Activated CD4-positive, alpha-beta memory T cell treated with anti-CD3 and anti-CD28 coated beads, Interleukin-2, amount 10 ng/mL, durations not matched to agents 7 days and 5 days (primary cell): ENCODE measurements at regions not wholly inside any gene's neighbourhood (a gene's known extent, or its start where the extent isn't known, plus 50 kb on each side); places are given as distances from the start of the nearest gene placed in this dataset.
"Not testable (repeated sequence)": the region's sequence is repeated elsewhere in the genome, so short reads cannot be mapped to it uniquely, and the experiment has no call there.

Source experiments
- CTCF ChIA-PET: fragments of 350-600 bp; sonication (Branson Sonifier 250); formaldehyde crosslinking; loops from one replicate; lab custom pipeline; 2021; ENCODE audit warnings: antibody characterized with exemption, inconsistent platforms; lab: Charles Lee
- POLR2A ChIA-PET: fragments of 350-600 bp; sonication (Branson Sonifier 250); formaldehyde crosslinking; loops from one replicate; lab custom pipeline; 2021; ENCODE audit warnings: antibody characterized with exemption; lab: Charles Lee
- DNase-seq: peaks from one replicate; pipeline ENCODE4 v3.0.0-alpha.2; 2020
- H3K27ac Mint-ChIP-seq: one replicate; pipeline ENCODE4 v1.8.0; 2021; ENCODE audit warnings: mild to moderate bottlenecking, mixed read lengths
- H3K27me3 Mint-ChIP-seq: one replicate; pipeline ENCODE4 v1.8.0; 2021; ENCODE audit warnings: mixed read lengths
- H3K36me3 Mint-ChIP-seq: one replicate; pipeline ENCODE4 v1.8.0; 2021; ENCODE audit warnings: low read depth, mixed read lengths
- H3K4me1 Mint-ChIP-seq: one replicate; pipeline ENCODE4 v1.8.0; 2021; ENCODE audit warnings: mixed read lengths
- H3K4me3 Mint-ChIP-seq: one replicate; pipeline ENCODE4 v1.8.0; 2021; ENCODE audit warnings: mild to moderate bottlenecking, mixed read lengths
- H3K9me3 Mint-ChIP-seq: one replicate; pipeline ENCODE4 v1.8.0; 2021; ENCODE audit warnings: mixed read lengths

DNA sequence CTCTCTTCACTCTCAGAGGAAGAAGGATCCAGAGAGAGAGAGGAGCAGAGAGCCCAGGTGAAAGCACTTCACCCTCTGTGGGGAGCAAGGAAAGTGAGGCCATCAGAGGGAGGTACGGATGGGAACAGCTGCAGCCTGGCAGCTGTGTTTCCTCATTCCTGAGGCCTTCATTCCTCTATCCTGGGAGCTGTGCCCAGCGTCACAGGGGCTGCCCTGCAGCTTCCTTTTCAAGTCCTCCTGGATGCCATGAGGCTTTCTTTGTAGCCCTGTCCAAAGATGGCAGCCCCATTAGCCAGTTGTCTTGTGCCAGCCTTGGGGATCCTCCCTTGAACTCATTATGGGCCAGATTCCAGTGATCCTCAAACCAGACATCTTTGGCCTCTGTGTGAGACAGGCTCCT, 76.8 kb upstream of the PCDH8 start:
- H3K4me3 Mint-ChIP-seq = no peak overlapping the region
- no peaks in the 10 kb centered on the region for H3K36me3 Mint-ChIP-seq
- POLR2A ChIA-PET = no interaction called here
- H3K4me1 Mint-ChIP-seq = no peaks in the 10 kb centered on the region
- no peak for DNase-seq
- CTCF ChIA-PET = no interaction called here
- no peak overlapping the region for H3K27ac Mint-ChIP-seq
- H3K27me3 Mint-ChIP-seq = peaks cover 3% of the 10 kb centered on the region
- no peaks in the 10 kb centered on the region for H3K9me3 Mint-ChIP-seq

DNA sequence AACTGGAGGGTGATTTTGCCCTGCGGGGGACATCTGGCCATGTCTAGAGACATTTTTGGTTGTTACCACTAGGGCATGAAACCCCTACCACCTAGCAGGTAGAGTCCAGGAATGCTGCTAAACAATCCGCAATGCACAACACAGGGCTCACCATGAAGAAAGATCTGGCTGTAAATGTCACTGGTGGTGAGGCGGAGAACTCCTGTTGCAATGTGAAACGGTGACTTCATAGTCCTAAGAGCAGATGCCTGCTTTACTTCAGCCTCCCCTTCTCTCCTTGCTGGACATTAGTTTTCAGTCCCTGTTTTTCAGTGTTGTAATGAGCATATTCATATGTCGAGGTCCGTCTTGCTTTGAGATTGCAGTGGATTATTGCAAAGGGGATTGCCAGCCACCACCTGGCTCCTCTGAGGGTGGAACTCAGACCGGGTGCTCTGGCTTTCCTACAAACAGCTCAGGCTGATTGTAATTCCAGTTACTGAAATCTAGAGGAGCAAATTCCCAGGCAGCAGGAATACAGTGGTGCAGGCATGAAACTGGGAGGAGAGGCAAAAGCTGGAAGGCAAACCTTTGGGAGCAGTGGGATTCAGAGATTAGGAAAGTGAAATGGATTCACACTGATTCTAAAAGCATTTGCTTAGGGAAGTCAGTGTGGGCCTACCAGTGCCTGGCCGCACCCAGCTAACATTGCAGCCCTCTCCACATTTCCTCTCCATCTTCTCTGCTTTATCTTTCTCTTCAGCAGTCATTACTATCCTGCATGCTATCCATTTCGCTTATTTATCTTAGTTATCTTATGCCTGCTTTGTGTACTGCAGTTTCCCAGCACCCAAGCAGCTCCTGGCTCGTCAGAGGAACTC, 76.1 kb upstream of the PCDH8 start:
- ChIA-PET POLR2A (no interaction called here), CTCF (no interaction called here)
- H3K4me1 Mint-ChIP-seq = no peaks in the 10 kb centered on the region
- H3K27me3 Mint-ChIP-seq = peaks cover 3% of the 10 kb centered on the region
- H3K9me3 Mint-ChIP-seq = no peaks in the 10 kb centered on the region
- DNase-seq = no peak
- no peak overlapping the region for H3K4me3 Mint-ChIP-seq
- H3K27ac Mint-ChIP-seq = no peak overlapping the region
- no peaks in the 10 kb centered on the region for H3K36me3 Mint-ChIP-seq

DNA sequence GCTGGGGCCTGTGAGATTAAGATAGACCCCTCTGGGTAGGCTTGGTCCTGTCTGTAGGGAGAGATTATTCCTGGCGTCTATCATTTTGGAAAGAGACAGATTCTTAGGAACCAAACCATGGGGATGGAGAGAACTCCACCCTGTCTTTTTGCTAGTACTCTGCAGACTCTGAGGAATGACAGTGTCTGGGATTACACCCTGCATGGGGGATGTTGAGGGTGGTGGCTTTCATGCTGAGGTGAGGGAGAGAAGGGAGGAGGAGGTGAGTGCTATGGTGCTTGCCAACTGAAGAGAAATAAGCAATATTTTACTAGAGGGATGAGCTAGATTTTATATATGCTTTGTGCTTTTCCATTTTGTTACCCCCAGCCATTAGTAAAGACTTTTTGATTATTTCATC, 74.5 kb upstream of the PCDH8 start:
- Mint-ChIP-seq H3K27me3 (peaks cover 3% of the 10 kb centered on the region), H3K9me3 (no peaks in the 10 kb centered on the region), H3K4me1 (no peaks in the 10 kb centered on the region), H3K27ac (no peak overlapping the region), H3K4me3 (no peak overlapping the region), H3K36me3 (no peaks in the 10 kb centered on the region)
- POLR2A ChIA-PET = no interaction called here
- DNase-seq = no peak
- CTCF ChIA-PET = no interaction called here

DNA sequence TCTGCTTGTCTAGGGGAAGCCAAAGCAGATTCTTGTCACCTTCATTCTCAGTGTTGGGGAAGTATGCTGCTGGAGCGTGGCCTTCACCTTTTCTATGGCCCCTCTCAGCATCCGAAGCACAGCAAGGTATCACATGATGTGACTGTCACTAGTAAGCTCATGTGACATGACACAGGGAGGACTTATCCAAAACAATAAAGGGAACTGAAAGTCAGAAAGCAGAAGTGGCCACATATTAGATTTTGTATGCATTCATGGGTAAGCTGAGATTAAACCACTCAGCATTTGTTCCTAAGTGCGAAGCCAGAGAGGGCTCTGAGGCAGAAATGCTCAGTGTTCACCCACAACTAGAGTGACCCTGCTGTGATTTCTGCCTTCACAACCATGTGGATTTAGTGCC, 72.8 kb upstream of the PCDH8 start:
- DNase-seq = no peak
- H3K36me3 Mint-ChIP-seq = no peaks in the 10 kb centered on the region

DNA sequence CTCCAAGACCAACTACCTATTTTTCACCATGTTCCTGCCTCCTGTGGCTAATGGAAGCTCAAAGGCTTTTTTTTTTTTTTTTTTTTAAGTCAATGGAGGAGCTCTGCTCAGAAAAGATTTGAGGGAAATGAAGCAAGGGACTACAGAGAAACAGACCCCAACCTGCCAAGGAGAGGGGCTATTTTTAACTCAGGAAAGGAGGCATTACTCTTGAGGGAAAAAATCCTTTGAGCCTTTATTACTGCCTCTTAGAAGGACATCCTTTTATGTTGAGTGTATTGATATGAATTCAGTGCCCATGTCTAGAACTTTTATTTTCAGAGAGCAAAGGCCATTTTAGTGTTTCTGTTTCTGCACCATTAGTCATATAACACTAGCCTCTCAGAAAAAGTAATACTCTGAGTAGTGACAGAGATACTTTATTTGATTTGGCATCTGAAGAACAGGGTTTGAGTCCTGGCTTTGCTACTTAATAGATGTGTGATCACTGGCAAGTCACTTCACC, 68.1 kb upstream of the PCDH8 start:
- no peak overlapping the region for H3K27ac Mint-ChIP-seq
- no peaks in the 10 kb centered on the region for H3K27me3 Mint-ChIP-seq
- no peaks in the 10 kb centered on the region for H3K36me3 Mint-ChIP-seq
- no peak overlapping the region for H3K4me3 Mint-ChIP-seq
- ChIA-PET POLR2A (no interaction called here), CTCF (interaction anchor here (2.1 kb wide), 1 partner anchor 51 kb away, joined by 5 read pairs; no protein-coding TSS in a partner anchor)
- no peaks in the 10 kb centered on the region for H3K4me1 Mint-ChIP-seq
- DNase-seq = no peak
- no peaks in the 10 kb centered on the region for H3K9me3 Mint-ChIP-seq

More for the DNA sequence above, 72.8 kb upstream of the PCDH8 start:
- ChIA-PET CTCF (no interaction called here), POLR2A (no interaction called here)
- Mint-ChIP-seq H3K4me3 (no peak overlapping the region), H3K27ac (no peak overlapping the region), H3K27me3 (no peaks in the 10 kb centered on the region), H3K9me3 (no peaks in the 10 kb centered on the region), H3K4me1 (no peaks in the 10 kb centered on the region)

DNA sequence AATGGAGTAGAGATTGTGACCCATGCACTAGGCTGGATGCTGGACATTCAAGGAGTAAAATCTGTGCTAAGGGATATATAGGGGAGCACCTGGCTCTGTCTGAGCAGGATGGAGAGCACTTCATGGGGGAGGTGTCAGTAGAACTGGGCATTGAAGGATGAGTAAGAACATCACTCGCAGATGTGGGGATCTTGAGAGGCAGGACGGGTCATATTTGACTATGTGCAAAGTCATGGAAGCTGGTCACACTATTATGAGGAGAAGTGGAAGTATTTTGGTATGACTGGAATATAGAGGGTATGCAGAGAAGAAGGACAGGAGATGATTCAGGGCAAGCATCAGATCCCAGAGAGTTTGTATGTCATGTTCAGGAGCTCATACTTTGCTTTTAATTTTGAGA, 62.9 kb upstream of the PCDH8 start:
- no peaks in the 10 kb centered on the region for H3K36me3 Mint-ChIP-seq
- H3K4me3 Mint-ChIP-seq = no peak overlapping the region
- H3K27me3 Mint-ChIP-seq = peaks cover 5% of the 10 kb centered on the region
- no peaks in the 10 kb centered on the region for H3K9me3 Mint-ChIP-seq
- H3K27ac Mint-ChIP-seq = no peak overlapping the region
- no peak for DNase-seq
- no peaks in the 10 kb centered on the region for H3K4me1 Mint-ChIP-seq
- CTCF ChIA-PET = interaction anchor here (1.4 kb wide), 1 partner anchor 57 kb away, joined by 3 read pairs; no protein-coding TSS in a partner anchor
- POLR2A ChIA-PET = no interaction called here

DNA sequence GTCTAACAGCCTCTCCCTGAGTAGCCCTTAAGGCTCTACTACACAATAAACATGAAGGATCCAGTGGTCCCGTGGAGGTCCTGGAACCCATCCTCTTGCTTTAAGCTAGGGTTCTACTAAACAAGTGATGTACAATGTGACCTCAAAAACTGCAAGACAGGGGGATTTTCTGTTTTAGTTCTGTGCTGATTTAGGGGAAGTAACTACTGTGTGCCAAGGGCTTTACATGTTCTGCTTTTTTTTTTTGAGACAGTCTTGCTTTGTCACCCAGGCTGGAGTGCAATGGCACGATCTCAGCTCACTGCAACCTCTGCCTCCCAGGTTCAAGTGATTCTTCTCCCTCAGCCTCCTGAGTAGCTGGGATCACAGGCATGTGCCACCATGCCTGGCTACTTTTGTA, 61.9 kb upstream of the PCDH8 start:
- H3K4me1 Mint-ChIP-seq, CTCF ChIA-PET, H3K27me3 Mint-ChIP-seq, POLR2A ChIA-PET, H3K9me3 Mint-ChIP-seq, DNase-seq, H3K36me3 Mint-ChIP-seq, H3K4me3 Mint-ChIP-seq, H3K27ac Mint-ChIP-seq: not testable (repeated sequence)

DNA sequence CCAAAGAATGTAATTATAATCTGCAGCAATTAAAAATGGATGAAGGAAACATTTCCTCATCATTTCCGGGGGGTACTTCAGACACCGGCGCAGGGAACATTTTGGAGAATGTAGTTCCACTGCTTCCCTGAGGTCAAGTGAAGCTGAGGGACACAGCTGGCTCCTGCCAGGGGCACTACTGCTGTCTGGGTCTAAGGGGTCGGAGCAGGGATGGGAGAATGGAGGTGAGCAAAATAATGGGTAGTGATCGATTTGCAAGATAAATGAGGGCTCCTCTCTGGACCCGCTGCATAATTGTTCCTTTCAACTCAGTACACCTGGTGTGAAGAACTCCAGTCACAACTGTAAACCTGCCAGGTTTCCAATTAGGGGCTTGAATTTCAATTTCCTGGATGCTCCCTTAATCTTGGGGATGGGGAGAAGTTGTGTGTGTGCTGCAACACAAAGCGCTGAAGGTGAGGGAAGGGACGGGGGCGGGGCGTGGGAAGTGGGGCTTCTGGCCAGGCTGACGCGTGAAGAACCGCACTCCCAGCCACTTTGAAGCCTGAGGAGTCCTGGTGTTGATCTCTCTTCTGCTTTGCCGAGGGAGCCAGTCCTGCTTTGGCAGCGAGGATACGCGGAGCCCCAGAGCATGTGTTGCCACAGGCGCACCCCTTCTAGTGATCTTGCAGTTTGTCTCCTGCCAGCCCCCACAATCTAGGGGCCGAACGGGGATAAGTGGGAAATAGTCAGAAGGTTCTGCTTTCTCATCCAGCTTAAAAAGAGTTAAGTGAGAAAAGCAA, 57.9 kb upstream of the PCDH8 start:
- ChIA-PET POLR2A (no interaction called here), CTCF (no interaction called here)
- peaks cover 8% of the 10 kb centered on the region for H3K27me3 Mint-ChIP-seq
- H3K4me1 Mint-ChIP-seq = no peaks in the 10 kb centered on the region
- H3K4me3 Mint-ChIP-seq = no peak overlapping the region
- no peaks in the 10 kb centered on the region for H3K9me3 Mint-ChIP-seq
- no peak overlapping the region for H3K27ac Mint-ChIP-seq
- no peak for DNase-seq
- H3K36me3 Mint-ChIP-seq = no peaks in the 10 kb centered on the region

DNA sequence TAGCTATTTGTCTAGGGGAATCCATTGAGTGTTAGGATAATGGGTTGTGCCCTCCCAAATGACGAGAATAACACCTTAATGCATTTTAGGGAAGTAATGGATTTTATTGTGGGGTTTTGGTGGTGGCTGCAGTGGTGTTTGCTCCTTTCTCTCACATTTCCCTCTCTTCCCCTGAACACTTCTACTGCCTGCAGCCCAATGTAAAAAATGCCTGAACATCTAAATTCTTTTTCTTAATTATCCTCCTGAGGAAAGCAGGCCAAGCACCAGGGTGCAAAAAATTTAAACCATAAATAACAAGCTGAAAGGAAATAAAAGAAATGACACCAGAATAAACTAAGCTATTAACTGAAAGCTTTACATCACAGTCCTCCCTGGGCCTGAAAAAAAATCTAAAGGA, 57.3 kb upstream of the PCDH8 start:
- DNase-seq = no peak
- no peak overlapping the region for H3K27ac Mint-ChIP-seq
- POLR2A ChIA-PET = no interaction called here
- H3K4me1 Mint-ChIP-seq = no peaks in the 10 kb centered on the region
- H3K9me3 Mint-ChIP-seq = no peaks in the 10 kb centered on the region
- peaks cover 8% of the 10 kb centered on the region for H3K27me3 Mint-ChIP-seq
- H3K36me3 Mint-ChIP-seq = no peaks in the 10 kb centered on the region
- CTCF ChIA-PET = no interaction called here
- H3K4me3 Mint-ChIP-seq = no peak overlapping the region

DNA sequence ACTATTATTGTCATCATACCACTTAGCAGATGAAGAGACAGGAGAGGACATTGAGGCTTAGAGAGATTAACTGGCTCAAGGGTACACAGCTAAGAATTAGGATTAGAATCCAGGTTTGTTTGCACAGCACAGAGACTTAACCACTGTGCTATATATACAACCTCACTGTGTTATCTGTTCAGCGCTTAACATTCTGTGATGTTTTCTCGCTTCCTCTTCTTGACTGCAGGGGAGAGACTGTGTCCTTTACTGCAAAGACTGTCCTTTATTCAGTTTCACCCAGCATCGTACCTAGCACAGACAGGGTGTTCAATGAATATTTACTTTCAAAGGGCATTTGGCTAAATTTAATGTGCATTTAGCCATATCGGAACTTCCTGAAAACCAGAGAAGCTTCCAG, 54.9 kb upstream of the PCDH8 start:
- H3K27ac Mint-ChIP-seq = no peak overlapping the region
- CTCF ChIA-PET = no interaction called here
- DNase-seq = no peak
- H3K36me3 Mint-ChIP-seq = no peaks in the 10 kb centered on the region
- no peaks in the 10 kb centered on the region for H3K4me1 Mint-ChIP-seq
- no peak overlapping the region for H3K4me3 Mint-ChIP-seq
- peaks cover 3% of the 10 kb centered on the region for H3K27me3 Mint-ChIP-seq
- POLR2A ChIA-PET = no interaction called here
- no peaks in the 10 kb centered on the region for H3K9me3 Mint-ChIP-seq

DNA sequence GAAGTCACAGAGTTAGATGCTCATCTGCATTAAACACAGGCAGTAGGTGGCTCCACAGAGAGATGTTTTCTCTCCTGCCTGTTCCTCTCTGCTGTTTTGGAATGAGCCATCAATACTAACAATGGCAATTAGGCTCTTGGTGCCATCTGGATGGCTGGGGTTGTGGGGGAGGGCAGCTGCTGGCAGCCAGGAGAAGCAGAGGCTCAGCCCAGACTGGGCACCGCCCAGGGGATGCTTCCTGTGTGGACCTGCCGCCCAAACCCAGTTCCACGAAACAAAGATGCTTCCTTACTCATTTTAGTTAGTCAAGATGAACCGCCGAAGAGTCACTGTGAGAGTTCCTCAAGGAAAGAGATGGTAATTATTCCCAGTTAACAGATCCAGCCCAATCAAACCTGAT, 50.8 kb upstream of the PCDH8 start:
- ChIA-PET CTCF (no interaction called here), POLR2A (no interaction called here)
- no peak for DNase-seq
- H3K36me3 Mint-ChIP-seq = no peaks in the 10 kb centered on the region
- no peaks in the 10 kb centered on the region for H3K27me3 Mint-ChIP-seq
- no peaks in the 10 kb centered on the region for H3K9me3 Mint-ChIP-seq
- no peaks in the 10 kb centered on the region for H3K4me1 Mint-ChIP-seq
- H3K27ac Mint-ChIP-seq = no peak overlapping the region
- H3K4me3 Mint-ChIP-seq = no peak overlapping the region
